ENCODE measurements at regions not wholly inside any gene's neighbourhood (a gene's known extent, or its start where the extent isn't known, plus 50 kb on each side); places are given as distances from the start of the nearest gene placed in this dataset.
"Not testable (repeated sequence)": the region's sequence is repeated elsewhere in the genome, so short reads cannot be mapped to it uniquely, and the experiment has no call there.

- no peak for DNase-seq (ENCODE audit: low read depth in 3 of 3, low spot score in 2 of 3)
Observed at GRCh38 chr5:60546207-60546606, 153.8 kb downstream of the DEPDC1B start.

GRCh38 chr5:60545551-60545950 lies 154.4 kb downstream of the DEPDC1B start:
- DNase-seq (ENCODE audit: low read depth in 3 of 3, low spot score in 2 of 3), result no peak

GRCh38 chr5:60544142-60544541 lies 155.8 kb downstream of the DEPDC1B start:
- DNase-seq (ENCODE audit: low read depth in 3 of 3, low spot score in 2 of 3), result no peak

- DNase-seq (ENCODE audit: low read depth in 3 of 3, low spot score in 2 of 3), result no peak
Observed at GRCh38 chr5:60541980-60542379, 158.0 kb downstream of the DEPDC1B start.

GRCh38 chr5:60540856-60541805 lies 158.8 kb downstream of the DEPDC1B start:
- no peak for DNase-seq (ENCODE audit: low read depth in 3 of 3, low spot score in 2 of 3)

- DNase-seq (ENCODE audit: low read depth in 3 of 3, low spot score in 2 of 3), result no peak
Observed at GRCh38 chr5:60538955-60539866, 160.8 kb downstream of the DEPDC1B start.

- no peak for DNase-seq (ENCODE audit: low read depth in 3 of 3, low spot score in 2 of 3)
Observed at GRCh38 chr5:60538426-60538825, 161.5 kb downstream of the DEPDC1B start.

GRCh38 chr5:60535951-60536350 lies 164.0 kb downstream of the DEPDC1B start:
- no peak for DNase-seq (ENCODE audit: low read depth in 3 of 3, low spot score in 2 of 3)

- no peak for DNase-seq (ENCODE audit: low read depth in 3 of 3, low spot score in 2 of 3)
Observed at GRCh38 chr5:60535198-60535597, 164.8 kb downstream of the DEPDC1B start.

- no peak for DNase-seq (ENCODE audit: low read depth in 3 of 3, low spot score in 2 of 3)
Observed at GRCh38 chr5:60533789-60534188, 166.2 kb downstream of the DEPDC1B start.

- DNase-seq (ENCODE audit: low read depth in 3 of 3, low spot score in 2 of 3), result not testable (repeated sequence)
Observed at GRCh38 chr5:60532796-60533195, 167.2 kb downstream of the DEPDC1B start.

- not testable (repeated sequence) for DNase-seq (ENCODE audit: low read depth in 3 of 3, low spot score in 2 of 3)
Observed at GRCh38 chr5:60530144-60530848, 169.7 kb downstream of the DEPDC1B start.

- DNase-seq (ENCODE audit: low read depth in 3 of 3, low spot score in 2 of 3), result no peak
Observed at GRCh38 chr5:60529001-60529400, 171.0 kb downstream of the DEPDC1B start.

- no peak for DNase-seq (ENCODE audit: low read depth in 3 of 3, low spot score in 2 of 3)
Observed at GRCh38 chr5:60527072-60527471, 172.9 kb downstream of the DEPDC1B start.

GRCh38 chr5:60526336-60526875 lies 173.6 kb downstream of the DEPDC1B start:
- DNase-seq (ENCODE audit: low read depth in 3 of 3, low spot score in 2 of 3), result no peak

GRCh38 chr5:60522292-60522905 lies 177.6 kb downstream of the DEPDC1B start:
- DNase-seq (ENCODE audit: low read depth in 3 of 3, low spot score in 2 of 3), result no peak

- DNase-seq (ENCODE audit: low read depth in 3 of 3, low spot score in 2 of 3), result no peak
Observed at GRCh38 chr5:60521376-60522291, 178.3 kb downstream of the DEPDC1B start.

- no peak for DNase-seq (ENCODE audit: low read depth in 3 of 3, low spot score in 2 of 3)
Observed at GRCh38 chr5:60520451-60521227, 179.3 kb downstream of the DEPDC1B start.

All from right renal cortex interstitium (tissue), 3 donors.